H1 (cell line): ENCODE measurements at regions not wholly inside any gene's neighbourhood (a gene's known extent, or its start where the extent isn't known, plus 50 kb on each side); places are given as distances from the start of the nearest gene placed in this dataset.
A peak's percentile ranks its signal among the peaks of the same experiment; 100 is the strongest.

ENCODE experiments used
- CTCF ChIA-PET: fragments of 300-600 bp; sonication (Branson Sonifier 250); formaldehyde crosslinking; loops from one replicate; lab custom pipeline; 2021; ENCODE audit not compliant: partially characterized antibody; lab: Charles Lee
- POLR2A ChIA-PET: fragments of 300-600 bp; sonication (Branson Sonifier 250); formaldehyde crosslinking; loops from one replicate; lab custom pipeline; 2021; ENCODE audit warnings: inconsistent platforms; ENCODE audit not compliant: partially characterized antibody; lab: Charles Lee
- DNase-seq, 2 experiments: peaks; one replicate each; pipeline versions ENCODE4 v3.0.0 to v3.0.0-alpha.2; 2010 to 2022; ENCODE audit warnings: low spot score in 2 of 2, low read depth in 1 of 2, mixed read lengths in 1 of 2
- FAIRE-seq: peaks from 2 replicates; lab custom pipeline; 2011; peaks lifted over from hg19 to GRCh38; lab: Jason Lieb, UNC
- H2AFZ ChIP-seq: 2 replicates; pipeline ENCODE4 v1.8.1; 2012; ENCODE audit warnings: low read length, inconsistent platforms
- H2AK5ac ChIP-seq: 2 replicates; pipeline ENCODE4 v1.6.1; 2013; ENCODE audit warnings: low read depth, low read length
- H2BK120ac ChIP-seq: replicated peaks from 2 replicates; pipeline ENCODE3; 2013; ENCODE audit warnings: low read depth, low read length, inconsistent platforms
- H2BK12ac ChIP-seq: 2 replicates; pipeline ENCODE4 v1.6.1; 2013; ENCODE audit warnings: low read depth, low read length
- H2BK15ac ChIP-seq: 2 replicates; pipeline ENCODE4 v1.6.1; 2013; ENCODE audit warnings: low read length
- H2BK20ac ChIP-seq: 2 replicates; pipeline ENCODE4 v1.6.1; 2013; ENCODE audit warnings: low read length
- H2BK5ac ChIP-seq: 2 replicates; pipeline ENCODE4 v1.6.1; 2013; ENCODE audit warnings: low read depth, low read length
- H3K14ac ChIP-seq: 2 replicates; pipeline ENCODE4 v1.6.1; 2013; ENCODE audit warnings: inconsistent platforms; ENCODE audit not compliant: insufficient read length
- H3K18ac ChIP-seq: 2 replicates; pipeline ENCODE4 v1.6.1; 2013; ENCODE audit warnings: low read length; ENCODE audit errors: extremely low read depth
- H3K23ac ChIP-seq: 2 replicates; pipeline ENCODE4 v1.6.1; 2013; ENCODE audit warnings: inconsistent platforms; ENCODE audit not compliant: insufficient read length
- H3K23me2 ChIP-seq: 2 replicates; pipeline ENCODE4 v1.6.1; 2013; ENCODE audit warnings: low read depth, low read length
- H3K27ac ChIP-seq: 2 replicates; pipeline ENCODE4 v1.6.1; 2011; ENCODE audit warnings: low read depth, low read length, inconsistent platforms
- H3K27me3 ChIP-seq, 4 experiments: replicated peaks in 1 of 4; 1 replicate in 1 of 4; 2 replicates in 3 of 4; pipeline versions ENCODE4 v1.6.1 to v1.8.1; 2011 to 2013; ENCODE audit warnings: low read length in 3 of 4, mild to moderate bottlenecking in 3 of 4, inconsistent platforms in 2 of 4, mixed read lengths in 2 of 4, moderate library complexity in 1 of 4; ENCODE audit not compliant: control insufficient read depth in 3 of 4, insufficient read depth in 3 of 4; ENCODE audit errors: extremely low read depth in 1 of 4
- H3K36me3 ChIP-seq, 4 experiments: 2 replicates each; pipeline versions ENCODE4 v1.6.1 to v1.8.1; 2011 to 2013; ENCODE audit warnings: mild to moderate bottlenecking in 4 of 4, low read length in 3 of 4, moderate library complexity in 2 of 4, control low read depth in 1 of 4, inconsistent platforms in 1 of 4; ENCODE audit not compliant: insufficient read depth in 4 of 4, control insufficient read depth in 2 of 4
- H3K4ac ChIP-seq: replicated peaks from 2 replicates; pipeline ENCODE3; 2013; ENCODE audit warnings: low read length, low read depth, mixed read lengths, inconsistent platforms; ENCODE audit not compliant: insufficient read length
- H3K4me1 ChIP-seq, 4 experiments: replicated peaks in 1 of 4; 1 replicate in 1 of 4; 2 replicates in 3 of 4; pipeline versions ENCODE4 v1.6.1 to v1.8.1; 2011 to 2013; ENCODE audit warnings: low read length in 3 of 4, inconsistent platforms in 2 of 4, mixed read lengths in 1 of 4; ENCODE audit not compliant: insufficient read depth in 4 of 4, control insufficient read depth in 3 of 4
- H3K4me2 ChIP-seq, 2 experiments: 2 replicates each; pipeline versions ENCODE4 v1.6.1 to v1.8.1; 2011 to 2013; ENCODE audit warnings: low read depth in 2 of 2, low read length in 2 of 2, control low read depth in 1 of 2, inconsistent platforms in 1 of 2, mild to moderate bottlenecking in 1 of 2; ENCODE audit not compliant: insufficient read depth in 1 of 2
- H3K4me3 ChIP-seq, 4 experiments: fragments of 200-600, 300-600 bp in 1 of 4; sonication (generic), shearing (Covaris generic), sonication (Bioruptor Twin) in 1 of 4; 2 replicates each; pipeline versions ENCODE4 v1.5.1 to v1.8.1; 2011 to 2016; ENCODE audit warnings: low read length in 4 of 4, low read depth in 3 of 4, control low read depth in 2 of 4, inconsistent platforms in 2 of 4, mild to moderate bottlenecking in 2 of 4, mixed read lengths in 1 of 4, moderate library complexity in 1 of 4; ENCODE audit not compliant: insufficient read depth in 2 of 4; ENCODE audit errors: extremely low read depth in 1 of 4
- H3K56ac ChIP-seq: replicated peaks from 2 replicates; pipeline ENCODE3; 2013; ENCODE audit warnings: low read depth, mild to moderate bottlenecking, mixed read lengths, low read length, inconsistent platforms; ENCODE audit not compliant: insufficient read length
- H3K79me1 ChIP-seq: 2 replicates; pipeline ENCODE4 v1.6.1; 2013; ENCODE audit warnings: low read depth, low read length, control low read depth
- H3K79me2 ChIP-seq, 2 experiments: 2 replicates each; pipeline versions ENCODE4 v1.6.1 to v1.8.1; 2012 to 2013; ENCODE audit warnings: low read length in 2 of 2, mild to moderate bottlenecking in 2 of 2, inconsistent platforms in 1 of 2; ENCODE audit not compliant: insufficient read depth in 2 of 2, control insufficient read depth in 1 of 2
- H3K9ac ChIP-seq, 4 experiments: replicated peaks in 1 of 4; 1 replicate in 1 of 4; 2 replicates in 3 of 4; pipeline versions ENCODE4 v1.6.1 to v1.8.1; 2011 to 2013; ENCODE audit warnings: low read depth in 3 of 4, low read length in 3 of 4, control low read depth in 2 of 4, mild to moderate bottlenecking in 2 of 4, moderate library complexity in 2 of 4, inconsistent platforms in 1 of 4; ENCODE audit errors: extremely low read depth in 1 of 4
- H3K9me3 ChIP-seq, 2 experiments: 2 replicates each; pipeline versions ENCODE4 v1.6.1 to v1.8.1; 2012 to 2013; ENCODE audit warnings: mild to moderate bottlenecking in 2 of 2, moderate library complexity in 2 of 2, control low read depth in 1 of 2, inconsistent platforms in 1 of 2, low read depth in 1 of 2, low read length in 1 of 2, mixed read lengths in 1 of 2; ENCODE audit not compliant: insufficient read depth in 2 of 2
- H4K20me1 ChIP-seq, 2 experiments: replicated peaks in 1 of 2; 2 replicates each; pipeline versions ENCODE3 to v1.8.1; 2011 to 2013; ENCODE audit warnings: inconsistent platforms in 2 of 2, low read length in 2 of 2, mild to moderate bottlenecking in 1 of 2; ENCODE audit not compliant: insufficient read depth in 2 of 2, control insufficient read depth in 1 of 2
- H4K5ac ChIP-seq: 2 replicates; pipeline ENCODE4 v1.6.1; 2013; ENCODE audit warnings: low read length, low read depth, mixed read lengths, inconsistent platforms; ENCODE audit not compliant: insufficient read length
- H4K8ac ChIP-seq: 2 replicates; pipeline ENCODE4 v1.8.0; 2013; ENCODE audit warnings: mild to moderate bottlenecking, moderate library complexity, low read length, inconsistent platforms; ENCODE audit not compliant: insufficient read depth; ENCODE audit errors: extremely low read depth
- H4K91ac ChIP-seq: replicated peaks from 2 replicates; pipeline ENCODE3; 2013; ENCODE audit warnings: low read length, mixed read lengths, inconsistent platforms; ENCODE audit not compliant: insufficient read length
- WGBS, 2 experiments: shearing (Covaris generic) in 1 of 2; methylation state at CpG; one replicate each; pipeline versions ENCODE4 v1.1.6 to v1.1.7; 2013 to 2015; ENCODE audit warnings: low lambda C conversion rate in 2 of 2, mixed read lengths in 2 of 2, inconsistent platforms in 1 of 2, low coverage in 1 of 2, missing lambda C conversion rate in 1 of 2; ENCODE audit not compliant: insufficient replicate concordance in 2 of 2, insufficient coverage in 1 of 2, insufficient read length in 1 of 2; ENCODE audit errors: extremely low coverage in 1 of 2, missing lambda C conversion rate in 1 of 2; 5-methylcytosine and 5-hydroxymethylcytosine counted together

GRCh38 chr3:45313743-45314403, 74.5 kb upstream of the LARS2 start:
- H3K14ac ChIP-seq, result peak overlapping the region; percentile 50
- peak overlapping the region; percentile 41; the same call in 1 of the 2 replicates for H2AK5ac ChIP-seq
- peak overlapping the region; percentile 86; the same call in 1 of the 2 replicates for H2BK12ac ChIP-seq
- H3K79me2 ChIP-seq, result no peaks in the 10 kb centered on the region
- no peaks in the 10 kb centered on the region for H3K27me3 ChIP-seq
- H3K27ac ChIP-seq, result no peak overlapping the region
- peak overlapping the region; percentile 39 for H3K56ac ChIP-seq
- H3K18ac ChIP-seq, result peak overlapping the region; percentile 89
- H3K9me3 ChIP-seq, result no peaks in the 10 kb centered on the region
- no peak overlapping the region for H4K8ac ChIP-seq
- POLR2A ChIA-PET, result interaction anchor here (1.6 kb wide), 1 partner anchor 8 kb away, joined by 7 read pairs; no protein-coding TSS in a partner anchor
- no peak overlapping the region for H3K4me3 ChIP-seq
- H2BK15ac ChIP-seq, result no peak overlapping the region
- H3K4me1 ChIP-seq, result peaks cover 13 to 31% (median 25%) of the 10 kb centered on the region in 4 experiments
- H4K91ac ChIP-seq, result peak overlapping the region; percentile 90
- DNase-seq (no peak), FAIRE-seq (no peak)
- peaks cover 4% of the 10 kb centered on the region; the same call in 1 of the 2 replicates for H3K23me2 ChIP-seq
- H2BK120ac ChIP-seq, result peak overlapping the region; percentile 93
- no peak overlapping the region for H3K9ac ChIP-seq
- H3K4ac ChIP-seq, result peak overlapping the region; percentile 17
- no peaks in the 10 kb centered on the region for H3K79me1 ChIP-seq
- peak overlapping the region; percentile 14 for H4K5ac ChIP-seq
- CTCF ChIA-PET, result no interaction called here
- H2AFZ ChIP-seq, result no peak overlapping the region
- no peaks in the 10 kb centered on the region; a peak in 1 of 8 replicates for H3K36me3 ChIP-seq
- 66% methylated on average over 8 of the region's 8 CpGs; no CpG with 5 or more reads in 1 of the 2 experiments for WGBS, 2 experiments
- peak overlapping the region; percentile 91; the same call in 1 of the 2 replicates for H2BK5ac ChIP-seq
- H2BK20ac ChIP-seq, result peak overlapping the region; percentile 91; the same call in 1 of the 2 replicates
- H4K20me1 ChIP-seq, result no peaks in the 10 kb centered on the region
- H3K23ac ChIP-seq, result no peak overlapping the region
- H3K4me2 ChIP-seq, result peak overlapping the region in 1 of 2 experiments; percentile 96; a peak in 2 of 4 replicates
